SK-N-SH treated with all-trans-retinoic acid at 6 μM for 48 hours (cell line): ENCODE measurements at regions not wholly inside any gene's neighbourhood (a gene's known extent, or its start where the extent isn't known, plus 50 kb on each side); places are given as distances from the start of the nearest gene placed in this dataset.

ENCODE experiments used
- ATAC-seq: fragments of 200-7000 bp; cut with Tn5 transposase; 3 replicates; pipeline ENCODE4 v1.9.1; 2020; ENCODE audit warnings: mild to moderate bottlenecking, moderate library complexity
- BACH2 ChIP-seq: fragments of 250-450 bp; sonication (Bioruptor Pico); IDR thresholded peaks from 2 replicates; pipeline ENCODE4 v1.9.0; 2021; ENCODE audit warnings: mild to moderate bottlenecking, borderline replicate concordance
- CREB5 ChIP-seq: fragments of 250-450 bp; sonication (Bioruptor Pico); IDR thresholded peaks from 2 replicates; pipeline ENCODE4 v1.5.1; 2020; ENCODE audit warnings: low read depth, mild to moderate bottlenecking, moderate library complexity
- CSDC2 ChIP-seq: fragments of 250-450 bp; sonication (Bioruptor Pico); IDR thresholded peaks from 2 replicates; pipeline ENCODE4 v1.5.0; 2020; ENCODE audit warnings: mild to moderate bottlenecking, moderate library complexity
- GLIS3 ChIP-seq: fragments of 250-450 bp; sonication (Bioruptor Pico); IDR thresholded peaks from 2 replicates; pipeline ENCODE4 v1.5.0; 2020; ENCODE audit warnings: mild to moderate bottlenecking, moderate library complexity
- ISL1 ChIP-seq: fragments of 250-450 bp; sonication (Bioruptor Pico); IDR thresholded peaks from 2 replicates; pipeline ENCODE4 v2.1.2; 2022; ENCODE audit warnings: mild to moderate bottlenecking, moderate library complexity
- PATZ1 ChIP-seq: fragments of 250-450 bp; sonication (Bioruptor Pico); IDR thresholded peaks from 2 replicates; pipeline ENCODE4 v1.8.0; 2020; ENCODE audit warnings: mild to moderate bottlenecking, moderate library complexity, borderline replicate concordance
- POU6F1 ChIP-seq: fragments of 250-450 bp; sonication (Bioruptor Pico); IDR thresholded peaks from 2 replicates; pipeline ENCODE4 v1.8.0; 2021; ENCODE audit warnings: low read depth, mild to moderate bottlenecking, moderate library complexity, borderline replicate concordance
- PPARA ChIP-seq: fragments of 250-450 bp; sonication (Bioruptor Pico); IDR thresholded peaks from 2 replicates; pipeline ENCODE4 v1.5.0; 2020; ENCODE audit warnings: mild to moderate bottlenecking, borderline replicate concordance
- RARB ChIP-seq: fragments of 250-450 bp; sonication (Bioruptor Pico); IDR thresholded peaks from 2 replicates; pipeline ENCODE4 v1.8.0; 2021; ENCODE audit warnings: mild to moderate bottlenecking, moderate library complexity
- SNAI2 ChIP-seq: fragments of 250-450 bp; sonication (Bioruptor Pico); IDR thresholded peaks from 2 replicates; pipeline ENCODE4 v1.5.0; 2020; ENCODE audit warnings: mild to moderate bottlenecking, moderate library complexity
- TCF4 ChIP-seq: fragments of 250-450 bp; sonication (Bioruptor Pico); IDR thresholded peaks from 2 replicates; pipeline ENCODE4 v1.8.0; 2021; ENCODE audit warnings: mild to moderate bottlenecking, moderate library complexity, borderline replicate concordance
- TOX ChIP-seq: fragments of 250-450 bp; sonication (Bioruptor Pico); IDR thresholded peaks from 2 replicates; pipeline ENCODE4 v1.8.0; 2021; ENCODE audit warnings: mild to moderate bottlenecking, moderate library complexity, borderline replicate concordance
- ZC3H10 ChIP-seq: fragments of 250-450 bp; sonication (Bioruptor Pico); IDR thresholded peaks from 2 replicates; pipeline ENCODE4 v1.5.1; 2021; ENCODE audit warnings: mild to moderate bottlenecking, moderate library complexity
- ZFP3 ChIP-seq: fragments of 250-450 bp; sonication (Bioruptor Pico); IDR thresholded peaks from 2 replicates; pipeline ENCODE4 v1.5.0; 2020; ENCODE audit warnings: mild to moderate bottlenecking, moderate library complexity
- ZNF565 ChIP-seq: fragments of 450-650 bp; formaldehyde crosslinking; conservative IDR thresholded peaks from 2 replicates; pipeline ENCODE4 v1.5.0; 2020; ENCODE audit warnings: low read depth, mild to moderate bottlenecking, moderate library complexity
- ZNF70 ChIP-seq: fragments of 450-650 bp; formaldehyde crosslinking; IDR thresholded peaks from 2 replicates; pipeline ENCODE4 v1.5.0; 2020; ENCODE audit warnings: mild to moderate bottlenecking, moderate library complexity
- ZNF8 ChIP-seq: fragments of 450-650 bp; formaldehyde crosslinking; IDR thresholded peaks from 2 replicates; pipeline ENCODE4 v1.5.0; 2020; ENCODE audit warnings: mild to moderate bottlenecking, moderate library complexity
- TF ChIP-seq, protein P1 (sequence below): fragments of 250-450 bp; sonication (Bioruptor Pico); IDR thresholded peaks from 2 replicates; pipeline ENCODE4 v1.5.1; 2021; ENCODE audit warnings: mild to moderate bottlenecking, moderate library complexity
- TF ChIP-seq, protein P2 (sequence below): fragments of 250-450 bp; sonication (Bioruptor Pico); IDR thresholded peaks from 2 replicates; pipeline ENCODE4 v1.5.0; 2020; ENCODE audit warnings: mild to moderate bottlenecking, moderate library complexity

DNA sequence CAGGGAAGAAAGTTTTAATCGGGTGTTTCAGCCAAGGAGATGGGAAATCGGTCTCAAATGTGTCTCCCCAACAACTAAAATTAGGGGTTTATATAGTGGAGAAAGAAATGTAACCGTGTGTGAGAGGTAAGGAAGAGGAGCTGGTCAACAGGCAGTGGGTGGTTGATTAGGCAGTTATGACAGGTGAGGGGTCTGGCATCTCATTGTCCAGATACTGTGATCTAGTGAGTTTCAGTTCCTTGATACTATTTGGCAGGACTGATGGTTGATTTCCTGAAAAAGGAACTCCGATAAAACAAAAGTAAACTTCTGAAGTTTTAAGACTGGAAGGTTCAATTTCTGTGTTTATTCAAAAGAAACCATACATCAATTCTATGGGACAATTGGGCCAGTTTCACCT, 197.9 kb downstream of the LPIN1 start:
- TF ChIP-seq, protein P1, sequence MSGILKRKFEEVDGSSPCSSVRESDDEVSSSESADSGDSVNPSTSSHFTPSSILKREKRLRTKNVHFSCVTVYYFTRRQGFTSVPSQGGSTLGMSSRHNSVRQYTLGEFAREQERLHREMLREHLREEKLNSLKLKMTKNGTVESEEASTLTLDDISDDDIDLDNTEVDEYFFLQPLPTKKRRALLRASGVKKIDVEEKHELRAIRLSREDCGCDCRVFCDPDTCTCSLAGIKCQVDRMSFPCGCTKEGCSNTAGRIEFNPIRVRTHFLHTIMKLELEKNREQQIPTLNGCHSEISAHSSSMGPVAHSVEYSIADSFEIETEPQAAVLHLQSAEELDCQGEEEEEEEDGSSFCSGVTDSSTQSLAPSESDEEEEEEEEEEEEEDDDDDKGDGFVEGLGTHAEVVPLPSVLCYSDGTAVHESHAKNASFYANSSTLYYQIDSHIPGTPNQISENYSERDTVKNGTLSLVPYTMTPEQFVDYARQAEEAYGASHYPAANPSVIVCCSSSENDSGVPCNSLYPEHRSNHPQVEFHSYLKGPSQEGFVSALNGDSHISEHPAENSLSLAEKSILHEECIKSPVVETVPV, result no peak

GRCh38 chr2:11945139-11946126, 199.0 kb downstream of the LPIN1 start:
- TF ChIP-seq SNAI2 (CRISPR knock-in tag) (no peak), BACH2 (CRISPR knock-in tag) (no peak), ISL1 (CRISPR knock-in tag) (no peak)
- no peak for ATAC-seq

More for the DNA sequence above, 197.9 kb downstream of the LPIN1 start:
- ATAC-seq, result no peak

- ATAC-seq, result no peak
- TF ChIP-seq CSDC2 (CRISPR knock-in tag) (no peak), PATZ1 (no peak), BACH2 (CRISPR knock-in tag) (no peak), TCF4 (CRISPR knock-in tag) (no peak), ZNF565 (no peak), CREB5 (no peak), ZC3H10 (CRISPR knock-in tag) (no peak), GLIS3 (CRISPR knock-in tag) (no peak), ZNF8 (CRISPR knock-in tag) (no peak), RARB (CRISPR knock-in tag) (no peak), ISL1 (CRISPR knock-in tag) (no peak), ZFP3 (CRISPR knock-in tag) (no peak), PPARA (no peak), POU6F1 (CRISPR knock-in tag) (no peak), TOX (CRISPR knock-in tag) (no peak), ZNF70 (no peak)
- TF ChIP-seq, protein P2, sequence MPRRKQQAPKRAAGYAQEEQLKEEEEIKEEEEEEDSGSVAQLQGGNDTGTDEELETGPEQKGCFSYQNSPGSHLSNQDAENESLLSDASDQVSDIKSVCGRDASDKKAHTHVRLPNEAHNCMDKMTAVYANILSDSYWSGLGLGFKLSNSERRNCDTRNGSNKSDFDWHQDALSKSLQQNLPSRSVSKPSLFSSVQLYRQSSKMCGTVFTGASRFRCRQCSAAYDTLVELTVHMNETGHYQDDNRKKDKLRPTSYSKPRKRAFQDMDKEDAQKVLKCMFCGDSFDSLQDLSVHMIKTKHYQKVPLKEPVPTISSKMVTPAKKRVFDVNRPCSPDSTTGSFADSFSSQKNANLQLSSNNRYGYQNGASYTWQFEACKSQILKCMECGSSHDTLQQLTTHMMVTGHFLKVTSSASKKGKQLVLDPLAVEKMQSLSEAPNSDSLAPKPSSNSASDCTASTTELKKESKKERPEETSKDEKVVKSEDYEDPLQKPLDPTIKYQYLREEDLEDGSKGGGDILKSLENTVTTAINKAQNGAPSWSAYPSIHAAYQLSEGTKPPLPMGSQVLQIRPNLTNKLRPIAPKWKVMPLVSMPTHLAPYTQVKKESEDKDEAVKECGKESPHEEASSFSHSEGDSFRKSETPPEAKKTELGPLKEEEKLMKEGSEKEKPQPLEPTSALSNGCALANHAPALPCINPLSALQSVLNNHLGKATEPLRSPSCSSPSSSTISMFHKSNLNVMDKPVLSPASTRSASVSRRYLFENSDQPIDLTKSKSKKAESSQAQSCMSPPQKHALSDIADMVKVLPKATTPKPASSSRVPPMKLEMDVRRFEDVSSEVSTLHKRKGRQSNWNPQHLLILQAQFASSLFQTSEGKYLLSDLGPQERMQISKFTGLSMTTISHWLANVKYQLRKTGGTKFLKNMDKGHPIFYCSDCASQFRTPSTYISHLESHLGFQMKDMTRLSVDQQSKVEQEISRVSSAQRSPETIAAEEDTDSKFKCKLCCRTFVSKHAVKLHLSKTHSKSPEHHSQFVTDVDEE (CRISPR knock-in tag), result no peak
- TF ChIP-seq, protein P1, result no peak
Measured at GRCh38 chr2:11947956-11948355, 201.5 kb downstream of the LPIN1 start.
